Frontal cortex (tissue), 3 donors: ENCODE measurements at regions not wholly inside any gene's neighbourhood (a gene's known extent, or its start where the extent isn't known, plus 50 kb on each side); places are given as distances from the start of the nearest gene placed in this dataset.

ENCODE experiments used
- DNase-seq, 2 donors: peaks; one replicate each; pipeline ENCODE4 v3.0.0; 2012; ENCODE audit warnings: low spot score in 2 of 2
- FAIRE-seq: peaks from 2 replicates; lab custom pipeline; 2012; peaks lifted over from hg19 to GRCh38; lab: Jason Lieb, UNC
- donor health status: control.
- donor health status: control.
- donor health status: control.

DNA sequence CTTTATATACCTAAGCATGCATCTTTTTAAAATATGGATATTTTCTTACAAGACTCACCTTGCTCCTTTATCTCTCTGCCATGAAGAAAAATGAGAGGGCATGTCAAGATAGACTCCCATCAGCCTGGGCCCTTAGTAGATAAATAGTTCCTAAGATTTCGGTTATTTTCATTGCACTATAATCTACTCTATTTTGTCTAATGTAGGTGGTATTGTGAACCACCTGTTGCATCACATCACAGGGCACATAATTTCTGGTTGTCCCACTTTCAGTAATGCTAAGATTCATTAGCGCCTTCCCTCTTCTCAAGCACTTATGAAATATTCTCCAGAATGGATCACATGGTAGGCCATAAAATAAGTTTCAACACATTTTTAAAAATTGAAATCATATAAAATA, 202.5 kb upstream of the ADRA1B start:
- FAIRE-seq = no peak
- DNase-seq = no peak

- no peak for DNase-seq
- no peak for FAIRE-seq
Observed at GRCh38 chr5:159725475-159725874, 190.8 kb upstream of the ADRA1B start.

GRCh38 chr5:159727167-159727566, 189.1 kb upstream of the ADRA1B start:
- DNase-seq (no peak), FAIRE-seq (no peak)

- FAIRE-seq (no peak), DNase-seq (no peak)
Observed at GRCh38 chr5:159730285-159730684, 186.0 kb upstream of the ADRA1B start.

DNA sequence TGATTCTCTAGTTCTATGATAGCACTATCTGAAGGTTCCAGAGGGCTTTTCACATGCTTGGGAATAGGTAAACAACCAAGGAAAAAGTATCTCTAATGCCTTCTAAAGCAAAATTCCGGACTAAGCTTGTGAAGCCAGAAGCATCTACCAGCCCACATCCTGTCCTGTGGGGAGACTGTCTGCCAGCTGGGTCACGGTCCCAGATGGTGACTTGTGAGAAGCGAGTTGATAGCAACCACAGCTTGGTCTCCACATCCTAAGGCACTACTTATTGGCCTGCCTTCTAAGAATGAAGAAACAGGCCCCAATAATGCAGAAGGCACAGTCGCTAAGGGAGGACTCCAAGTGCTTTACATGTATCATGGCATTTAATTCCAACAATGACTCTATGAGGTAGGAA, 184.1 kb upstream of the ADRA1B start:
- FAIRE-seq = no peak
- DNase-seq = no peak

GRCh38 chr5:159734366-159734765, 181.9 kb upstream of the ADRA1B start:
- no peak for FAIRE-seq
- DNase-seq = no peak

DNA sequence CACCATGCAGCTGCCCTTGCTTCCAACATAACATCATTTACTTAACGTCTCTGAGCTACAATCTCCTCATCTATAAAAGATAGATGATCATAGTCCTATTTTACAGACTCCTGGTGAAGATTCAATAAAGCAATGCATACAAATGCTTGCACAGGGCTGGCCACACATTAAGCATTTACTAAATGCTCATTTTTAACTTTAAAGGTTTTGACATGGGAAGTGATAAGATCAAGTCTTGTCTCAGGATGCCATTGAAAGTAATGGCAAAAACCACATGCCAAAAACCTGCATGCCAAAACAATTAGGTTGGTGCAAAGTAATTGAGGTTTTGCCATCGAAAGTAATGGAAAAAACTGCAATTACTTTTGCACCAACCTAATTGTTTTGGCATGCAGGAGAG, 181.2 kb upstream of the ADRA1B start:
- FAIRE-seq (no peak), DNase-seq (no peak)

- FAIRE-seq (no peak), DNase-seq (no peak)
Observed at GRCh38 chr5:159735749-159736660, 180.3 kb upstream of the ADRA1B start.

DNA sequence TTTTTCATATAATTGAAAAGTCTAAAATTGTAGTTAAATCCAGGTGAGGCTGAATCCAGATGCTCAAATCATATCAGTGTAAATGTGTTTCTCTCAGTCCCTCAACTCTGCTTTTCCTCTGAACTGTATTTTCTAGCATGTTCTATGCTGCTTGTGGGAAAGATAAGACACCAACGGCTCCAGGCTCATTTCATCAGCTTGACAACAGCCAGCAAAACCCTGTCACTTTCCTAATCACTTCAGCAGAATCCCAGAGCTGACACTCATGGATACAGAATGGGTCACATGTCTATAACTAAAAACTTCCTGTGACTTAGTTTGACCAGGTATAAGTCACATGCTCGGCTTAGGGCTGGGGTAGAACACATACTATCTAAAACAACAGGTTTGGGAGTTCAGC, 179.4 kb upstream of the ADRA1B start:
- DNase-seq = no peak

GRCh38 chr5:159737263-159737662, 179.0 kb upstream of the ADRA1B start:
- no peak for FAIRE-seq

More for the DNA sequence above, 179.4 kb upstream of the ADRA1B start:
- FAIRE-seq = no peak

GRCh38 chr5:159741829-159742322, 174.4 kb upstream of the ADRA1B start:
- FAIRE-seq (no peak), DNase-seq (no peak)

More at GRCh38 chr5:159737263-159737662, 179.0 kb upstream of the ADRA1B start:
- DNase-seq = no peak

DNA sequence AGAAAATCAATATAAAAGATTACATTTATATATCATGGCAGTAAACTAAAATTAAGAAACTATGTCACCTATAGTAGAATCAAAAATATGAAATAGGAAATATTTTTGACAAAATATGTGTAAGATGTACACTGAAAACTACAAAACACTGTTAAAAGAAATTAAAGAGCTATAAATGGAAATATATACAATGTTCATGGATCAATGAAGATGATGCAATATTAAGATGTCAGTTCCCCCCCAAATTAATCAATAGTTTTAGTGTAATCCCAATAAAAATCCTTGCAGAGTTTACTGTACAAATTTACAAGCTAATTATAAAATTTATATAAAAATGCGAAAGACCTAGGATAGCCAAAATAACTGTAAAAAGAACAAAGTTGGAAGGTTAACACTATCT, 173.0 kb upstream of the ADRA1B start:
- DNase-seq = no peak

DNA sequence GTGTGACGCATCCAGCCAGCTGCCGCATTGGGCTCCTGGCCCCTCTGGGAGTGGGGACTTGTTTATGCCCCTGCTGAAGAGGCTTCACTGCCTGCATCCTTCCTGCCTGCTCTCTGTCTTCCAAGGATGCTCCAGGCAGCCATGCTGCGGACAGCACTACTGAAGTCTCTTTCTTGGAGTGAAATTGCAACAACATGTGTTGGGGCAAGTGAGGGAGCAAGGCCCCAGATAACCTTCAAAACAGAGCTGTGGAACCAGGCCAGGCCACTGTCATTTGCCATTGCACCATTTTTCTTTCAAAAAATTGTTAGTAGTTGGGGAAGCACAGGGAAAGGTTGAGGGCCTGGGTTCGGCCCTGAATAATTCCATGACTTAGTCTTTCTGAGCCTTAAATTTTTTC, 169.6 kb upstream of the ADRA1B start:
- FAIRE-seq = no peak
- no peak for DNase-seq

More for the DNA sequence above, 173.0 kb upstream of the ADRA1B start:
- no peak for FAIRE-seq

- DNase-seq (no peak), FAIRE-seq (no peak)
Observed at GRCh38 chr5:159749146-159749545, 167.1 kb upstream of the ADRA1B start.

GRCh38 chr5:159750226-159750625, 166.1 kb upstream of the ADRA1B start:
- FAIRE-seq (no peak), DNase-seq (no peak)

DNA sequence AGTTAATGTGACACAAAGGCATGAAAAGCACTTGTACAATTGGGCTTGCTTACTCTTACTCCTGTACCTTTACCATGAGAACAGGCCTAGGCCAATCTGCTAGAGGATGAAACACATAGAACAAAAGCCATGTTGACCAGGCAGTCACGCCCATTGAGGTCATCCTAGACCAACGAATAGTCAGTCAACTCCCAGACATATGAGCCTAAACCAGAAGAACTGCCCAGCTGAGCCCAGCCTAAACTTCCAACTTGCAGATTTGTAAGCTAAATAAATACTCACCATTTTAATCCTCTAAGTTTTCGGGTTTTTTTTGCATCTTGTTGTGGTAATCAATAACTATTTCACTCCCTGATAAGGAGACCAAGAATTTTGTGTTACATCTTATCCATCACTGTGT, 164.8 kb upstream of the ADRA1B start:
- FAIRE-seq = no peak
- no peak for DNase-seq

DNA sequence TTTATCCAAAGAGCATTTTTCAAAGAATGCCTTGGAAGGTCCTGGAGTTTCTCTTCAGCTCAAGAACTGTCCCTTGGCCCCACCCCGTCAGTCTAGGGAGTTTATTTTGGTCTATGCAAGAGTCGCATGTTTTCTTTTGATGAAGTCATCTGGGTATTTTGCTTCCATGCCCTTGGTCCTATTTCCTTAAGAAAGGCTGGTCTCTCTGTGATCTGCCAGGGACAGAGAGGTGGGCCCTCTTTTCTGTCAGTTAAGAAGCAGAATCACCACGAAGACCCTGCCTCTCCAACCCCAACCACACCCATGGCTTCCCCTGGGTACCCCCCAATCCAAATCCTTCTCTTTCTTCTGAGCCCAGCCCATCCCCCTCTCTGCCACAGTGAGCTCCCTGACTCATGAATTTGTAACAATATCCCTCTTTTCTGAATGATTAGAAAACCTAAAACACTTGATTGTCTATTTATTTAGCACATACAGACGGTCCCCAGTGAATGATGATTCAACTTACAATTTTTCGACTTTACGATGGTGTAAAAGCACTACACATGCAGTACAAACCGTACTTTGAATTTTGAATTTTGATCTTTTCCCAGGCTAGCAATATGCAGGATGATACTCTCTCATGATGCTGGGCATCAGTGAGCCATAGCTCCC, 163.5 kb upstream of the ADRA1B start:
- FAIRE-seq (no peak), DNase-seq (no peak)

DNA sequence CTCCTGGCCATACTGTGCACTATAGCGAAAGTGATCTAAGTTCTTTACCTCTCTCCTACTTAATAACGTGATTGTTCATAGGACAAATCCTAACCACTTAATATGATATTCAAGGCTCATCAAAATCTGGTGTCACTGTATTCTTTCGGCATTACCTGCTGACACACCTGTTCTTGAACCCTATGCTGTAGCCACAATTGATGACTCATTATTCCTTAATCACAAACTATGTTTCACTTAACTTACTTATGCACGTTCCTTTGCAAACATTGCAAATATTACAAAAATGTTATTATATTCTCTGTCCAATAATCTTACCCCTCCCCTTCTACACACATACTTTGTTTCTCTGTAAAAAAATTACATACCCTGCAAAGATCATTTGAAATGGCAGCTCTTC, 158.1 kb upstream of the ADRA1B start:
- no peak for DNase-seq
- FAIRE-seq = no peak

DNA sequence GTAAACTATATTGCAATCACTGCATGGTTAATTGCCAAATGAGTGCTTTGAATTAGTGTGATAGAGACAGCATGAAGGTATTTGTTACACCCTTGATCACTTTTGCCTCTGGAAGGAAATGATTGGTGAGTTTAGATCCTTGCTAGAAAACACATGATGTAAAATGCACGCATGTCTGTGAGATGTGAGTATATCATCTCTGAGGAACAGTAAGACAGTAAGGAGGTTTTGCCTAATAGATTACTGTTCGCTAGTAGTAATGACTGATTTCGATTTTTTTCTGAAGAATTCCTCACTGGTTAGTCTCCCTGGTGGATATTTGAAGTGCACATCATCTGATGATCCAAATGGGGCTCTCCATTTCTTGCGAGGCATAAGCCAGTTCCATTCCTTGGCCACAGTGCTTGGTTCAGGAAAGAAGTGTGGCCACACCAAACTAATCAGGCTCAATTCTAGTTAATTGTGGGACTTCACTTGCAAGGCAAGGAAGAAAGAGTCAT, 156.4 kb upstream of the ADRA1B start:
- FAIRE-seq (no peak), DNase-seq (no peak)

DNA sequence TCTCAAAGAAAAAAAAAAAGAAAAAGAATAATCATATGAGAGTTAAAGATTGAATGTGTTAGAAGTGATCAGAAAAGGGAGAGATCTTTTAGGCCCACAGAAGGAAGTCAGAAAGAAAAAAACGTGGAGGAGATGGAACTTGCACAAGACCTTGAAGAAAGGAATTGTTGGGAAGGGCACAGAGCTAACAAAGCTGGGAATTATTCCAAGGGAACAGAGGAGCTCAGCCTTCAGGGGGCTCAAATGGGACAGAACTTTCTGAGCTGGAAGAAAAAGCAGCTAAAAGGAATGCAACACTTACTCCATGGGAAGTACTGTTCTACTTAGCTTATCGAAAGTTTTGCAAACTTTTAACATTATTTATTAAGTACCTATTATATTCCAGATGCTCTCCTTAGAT, 153.4 kb upstream of the ADRA1B start:
- FAIRE-seq (no peak), DNase-seq (no peak)

GRCh38 chr5:159763562-159763961, 152.7 kb upstream of the ADRA1B start:
- no peak for DNase-seq
- FAIRE-seq = no peak
